Endothelial cell (in vitro differentiated cells): ENCODE measurements at regions not wholly inside any gene's neighbourhood (a gene's known extent, or its start where the extent isn't known, plus 50 kb on each side); places are given as distances from the start of the nearest gene placed in this dataset.

Experiments used
- DNase-seq: peaks from one replicate; pipeline ENCODE4 v3.0.0; 2021; ENCODE audit warnings: low spot score
- H3K27ac Mint-ChIP-seq: one replicate; pipeline ENCODE4 v1.8.0; 2021; ENCODE audit warnings: mixed read lengths, inconsistent platforms; ENCODE audit not compliant: unreplicated experiment
- H3K27me3 Mint-ChIP-seq: one replicate; pipeline ENCODE4 v1.8.0; 2021; ENCODE audit warnings: mild to moderate bottlenecking, moderate library complexity, mixed read lengths, inconsistent platforms; ENCODE audit not compliant: unreplicated experiment
- H3K36me3 Mint-ChIP-seq: one replicate; pipeline ENCODE4 v1.8.0; 2021; ENCODE audit warnings: mild to moderate bottlenecking, low read depth, mixed read lengths, inconsistent platforms; ENCODE audit not compliant: unreplicated experiment
- H3K4me1 Mint-ChIP-seq: one replicate; pipeline ENCODE4 v1.8.0; 2021; ENCODE audit warnings: mild to moderate bottlenecking, mixed read lengths, inconsistent platforms; ENCODE audit not compliant: unreplicated experiment
- H3K4me3 Mint-ChIP-seq: one replicate; pipeline ENCODE4 v1.8.0; 2021; ENCODE audit warnings: mild to moderate bottlenecking, mixed read lengths, inconsistent platforms; ENCODE audit not compliant: unreplicated experiment
- H3K9me3 Mint-ChIP-seq: one replicate; pipeline ENCODE4 v1.8.0; 2021; ENCODE audit warnings: mixed read lengths, inconsistent platforms; ENCODE audit not compliant: unreplicated experiment
- TF ChIP-seq, protein P1 (sequence below): fragments of 200-600 bp; sonication (generic); IDR thresholded peaks from one replicate; pipeline ENCODE4 v1.5.0; 2021; ENCODE audit warnings: antibody characterized with exemption; ENCODE audit not compliant: unreplicated experiment

DNA sequence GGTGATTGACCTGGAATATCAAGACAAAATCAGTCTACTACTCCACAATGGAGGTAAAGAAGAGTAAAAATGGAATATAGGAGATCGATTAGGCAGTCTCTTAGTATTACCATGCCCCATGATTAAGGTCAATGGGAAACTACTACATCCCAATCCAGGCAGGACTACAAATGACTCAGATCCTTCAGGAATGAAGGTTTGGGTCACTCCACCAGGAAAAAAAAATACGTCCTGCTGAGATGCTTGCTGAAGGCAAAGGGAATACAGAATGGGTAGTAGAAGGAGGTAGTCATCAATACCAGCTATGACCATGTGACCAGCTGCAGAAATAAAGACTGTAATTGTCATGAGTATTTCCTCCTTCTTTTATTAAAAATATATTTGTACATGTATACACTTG lies 103.4 kb upstream of the NPAS2 start:
- Mint-ChIP-seq H3K9me3 (no peaks in the 10 kb centered on the region), H3K4me1 (no peaks in the 10 kb centered on the region), H3K36me3 (peaks cover 3% of the 10 kb centered on the region), H3K27me3 (no peaks in the 10 kb centered on the region), H3K27ac (no peak overlapping the region), H3K4me3 (no peak overlapping the region)
- TF ChIP-seq, protein P1, sequence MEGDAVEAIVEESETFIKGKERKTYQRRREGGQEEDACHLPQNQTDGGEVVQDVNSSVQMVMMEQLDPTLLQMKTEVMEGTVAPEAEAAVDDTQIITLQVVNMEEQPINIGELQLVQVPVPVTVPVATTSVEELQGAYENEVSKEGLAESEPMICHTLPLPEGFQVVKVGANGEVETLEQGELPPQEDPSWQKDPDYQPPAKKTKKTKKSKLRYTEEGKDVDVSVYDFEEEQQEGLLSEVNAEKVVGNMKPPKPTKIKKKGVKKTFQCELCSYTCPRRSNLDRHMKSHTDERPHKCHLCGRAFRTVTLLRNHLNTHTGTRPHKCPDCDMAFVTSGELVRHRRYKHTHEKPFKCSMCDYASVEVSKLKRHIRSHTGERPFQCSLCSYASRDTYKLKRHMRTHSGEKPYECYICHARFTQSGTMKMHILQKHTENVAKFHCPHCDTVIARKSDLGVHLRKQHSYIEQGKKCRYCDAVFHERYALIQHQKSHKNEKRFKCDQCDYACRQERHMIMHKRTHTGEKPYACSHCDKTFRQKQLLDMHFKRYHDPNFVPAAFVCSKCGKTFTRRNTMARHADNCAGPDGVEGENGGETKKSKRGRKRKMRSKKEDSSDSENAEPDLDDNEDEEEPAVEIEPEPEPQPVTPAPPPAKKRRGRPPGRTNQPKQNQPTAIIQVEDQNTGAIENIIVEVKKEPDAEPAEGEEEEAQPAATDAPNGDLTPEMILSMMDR: no peak
- DNase-seq: no peak

DNA sequence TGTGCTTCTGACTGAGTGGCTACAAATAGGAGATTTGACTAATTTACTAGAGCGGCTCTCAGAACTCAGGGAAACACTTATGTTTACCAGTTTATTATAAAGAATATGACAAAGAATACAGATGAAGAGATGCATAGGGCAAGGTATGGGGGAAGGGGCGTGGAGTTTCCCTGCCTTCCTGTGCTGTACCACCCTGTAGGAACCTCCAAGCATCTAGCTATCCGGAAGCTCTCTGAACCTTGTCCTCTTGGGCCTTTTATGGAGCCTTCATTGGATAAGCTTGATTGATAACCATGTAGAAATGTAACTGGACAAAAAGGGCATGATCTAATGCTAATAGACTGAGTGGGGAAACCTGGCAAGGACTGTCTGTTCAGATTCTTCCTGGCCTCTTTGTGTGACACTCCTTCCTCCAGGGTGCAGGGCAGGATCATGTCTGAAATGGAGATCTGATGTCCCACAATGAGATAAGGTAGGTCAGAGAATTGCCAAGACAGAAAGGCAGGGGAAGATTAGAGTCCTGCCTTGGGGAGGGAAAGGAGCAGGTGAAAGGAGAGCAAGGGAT lies 101.8 kb upstream of the NPAS2 start:
- H3K27me3 Mint-ChIP-seq: no peaks in the 10 kb centered on the region
- TF ChIP-seq, protein P1: no peak
- H3K36me3 Mint-ChIP-seq: peaks cover 3% of the 10 kb centered on the region
- no peaks in the 10 kb centered on the region for H3K4me1 Mint-ChIP-seq
- no peak overlapping the region for H3K27ac Mint-ChIP-seq
- H3K4me3 Mint-ChIP-seq: no peak overlapping the region
- DNase-seq: no peak
- no peaks in the 10 kb centered on the region for H3K9me3 Mint-ChIP-seq

DNA sequence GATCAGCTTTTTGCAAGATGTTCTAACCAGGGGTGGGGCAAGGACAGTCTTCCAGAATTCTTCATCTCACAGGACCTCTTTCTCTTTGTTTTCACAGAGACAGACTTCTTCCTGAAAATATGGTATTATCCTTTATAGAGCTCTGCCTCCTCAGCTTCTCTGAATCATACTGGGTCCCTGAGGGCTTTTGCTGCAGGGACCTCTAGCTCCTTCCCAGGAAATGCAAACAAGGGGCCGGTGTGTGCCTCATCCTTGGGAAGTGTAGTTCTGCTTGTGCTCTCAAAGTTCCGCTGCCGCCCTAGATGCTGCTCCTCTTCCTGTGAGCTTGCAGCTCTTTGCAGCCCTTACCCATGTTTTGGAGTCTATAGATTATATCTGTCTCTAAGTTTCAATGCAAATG lies 99.5 kb upstream of the NPAS2 start:
- Mint-ChIP-seq H3K4me3 (no peak overlapping the region), H3K4me1 (no peaks in the 10 kb centered on the region), H3K27me3 (no peaks in the 10 kb centered on the region), H3K36me3 (no peaks in the 10 kb centered on the region), H3K9me3 (no peaks in the 10 kb centered on the region), H3K27ac (no peak overlapping the region)
- TF ChIP-seq, protein P1: no peak
- DNase-seq: peak; percentile 9

GRCh38 chr2:100721693-100722092 lies 98.2 kb upstream of the NPAS2 start:
- Mint-ChIP-seq H3K4me3 (no peak overlapping the region), H3K27ac (no peak overlapping the region), H3K4me1 (no peaks in the 10 kb centered on the region), H3K27me3 (no peaks in the 10 kb centered on the region), H3K36me3 (no peaks in the 10 kb centered on the region), H3K9me3 (no peaks in the 10 kb centered on the region)
- no peak for DNase-seq
- TF ChIP-seq, protein P1: no peak

DNA sequence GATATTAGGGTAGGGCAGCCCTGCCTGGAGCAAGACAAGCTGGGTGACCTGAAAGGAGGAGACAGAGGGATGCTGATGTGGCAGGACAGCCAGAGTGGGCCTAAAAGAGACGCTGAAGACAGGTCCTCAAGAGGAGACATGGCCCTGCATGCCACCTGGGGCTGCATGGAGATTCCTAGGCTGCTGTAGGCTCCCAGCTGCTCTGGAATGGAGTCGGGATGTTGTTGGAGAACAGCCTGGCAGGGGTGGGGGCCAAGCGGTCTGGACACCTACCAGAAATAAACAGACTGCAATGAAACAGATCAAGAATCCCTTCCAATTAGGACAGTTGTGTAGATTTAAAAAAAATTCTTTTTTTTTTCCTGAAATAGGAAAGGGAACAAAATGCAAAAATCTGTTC lies 97.8 kb upstream of the NPAS2 start:
- H3K9me3 Mint-ChIP-seq: no peaks in the 10 kb centered on the region
- H3K27ac Mint-ChIP-seq: no peak overlapping the region
- TF ChIP-seq, protein P1: no peak
- DNase-seq: no peak
- no peaks in the 10 kb centered on the region for H3K27me3 Mint-ChIP-seq
- H3K4me1 Mint-ChIP-seq: no peaks in the 10 kb centered on the region
- no peaks in the 10 kb centered on the region for H3K36me3 Mint-ChIP-seq
- no peak overlapping the region for H3K4me3 Mint-ChIP-seq
